Hippocampal formation (tissue), 2 donors: ENCODE measurements at regions not wholly inside any gene's neighbourhood (a gene's known extent, or its start where the extent isn't known, plus 50 kb on each side); places are given as distances from the start of the nearest gene placed in this dataset.
"Not testable (repeated sequence)": the region's sequence is repeated elsewhere in the genome, so short reads cannot be mapped to it uniquely, and the experiment has no call there.

Experiments
- DNase-seq, 2 donors: peaks; one replicate each; lab custom pipeline; 2025; lab: John Stamatoyannopoulos, UW

GRCh38 chr1:102174259-102174863 lies 177.6 kb upstream of the OLFM3 start:
- DNase-seq = no peak

GRCh38 chr1:102172200-102172599 lies 175.5 kb upstream of the OLFM3 start:
- DNase-seq = no peak

GRCh38 chr1:102163799-102164198 lies 167.1 kb upstream of the OLFM3 start:
- no peak for DNase-seq

- DNase-seq = no peak
Measured at GRCh38 chr1:102151242-102151641, 154.5 kb upstream of the OLFM3 start.

- DNase-seq = no peak
Measured at GRCh38 chr1:102120910-102121309, 124.2 kb upstream of the OLFM3 start.

GRCh38 chr1:102118150-102118549 lies 121.4 kb upstream of the OLFM3 start:
- no peak for DNase-seq

- no peak for DNase-seq
Measured at GRCh38 chr1:102110586-102110985, 113.9 kb upstream of the OLFM3 start.

GRCh38 chr1:102109493-102109892 lies 112.8 kb upstream of the OLFM3 start:
- not testable (repeated sequence) for DNase-seq

- no peak for DNase-seq
Measured at GRCh38 chr1:102107441-102107840, 110.7 kb upstream of the OLFM3 start.

- no peak for DNase-seq
Measured at GRCh38 chr1:102105931-102106550, 109.3 kb upstream of the OLFM3 start.

GRCh38 chr1:102103646-102104045 lies 106.9 kb upstream of the OLFM3 start:
- no peak for DNase-seq

- no peak for DNase-seq
Measured at GRCh38 chr1:102102276-102102780, 105.6 kb upstream of the OLFM3 start.

- DNase-seq = no peak
Measured at GRCh38 chr1:102100666-102101065, 103.9 kb upstream of the OLFM3 start.

- no peak for DNase-seq
Measured at GRCh38 chr1:102099916-102100315, 103.2 kb upstream of the OLFM3 start.

- DNase-seq = no peak
Measured at GRCh38 chr1:102098536-102098935, 101.8 kb upstream of the OLFM3 start.

GRCh38 chr1:102098081-102098480 lies 101.4 kb upstream of the OLFM3 start:
- DNase-seq = no peak

- no peak for DNase-seq
Measured at GRCh38 chr1:102097451-102097850, 100.7 kb upstream of the OLFM3 start.

GRCh38 chr1:102096162-102096561 lies 99.4 kb upstream of the OLFM3 start:
- no peak for DNase-seq

GRCh38 chr1:102089791-102090190 lies 93.1 kb upstream of the OLFM3 start:
- DNase-seq = no peak

GRCh38 chr1:102085896-102086295 lies 89.2 kb upstream of the OLFM3 start:
- DNase-seq = no peak

- no peak for DNase-seq
Measured at GRCh38 chr1:102084771-102085535, 88.2 kb upstream of the OLFM3 start.

GRCh38 chr1:102083192-102083591 lies 86.5 kb upstream of the OLFM3 start:
- DNase-seq = no peak

GRCh38 chr1:102074874-102075273 lies 78.1 kb upstream of the OLFM3 start:
- DNase-seq = no peak
